ENCODE measurements at regions not wholly inside any gene's neighbourhood (a gene's known extent, or its start where the extent isn't known, plus 50 kb on each side); places are given as distances from the start of the nearest gene placed in this dataset.

- Histone ChIP-seq H3K9me3 (ENCODE audit: insufficient read depth, low read depth, low read length) (no peaks in the 10 kb centered on the region), H3K4me2 (ENCODE audit: low read length) (peak overlapping the region; percentile 19), H3K27me3 (ENCODE audit: insufficient read depth, low read length) (no peaks in the 10 kb centered on the region), H3K27ac (ENCODE audit: low read depth, low read length) (no peak overlapping the region), H3K79me2 (ENCODE audit: insufficient read depth, low read length) (no peaks in the 10 kb centered on the region), H3K4me1 (ENCODE audit: insufficient read depth, low read length) (peaks cover 6% of the 10 kb centered on the region), H3K4me3 (ENCODE audit: insufficient read depth, low read depth, low read length) (no peak overlapping the region), H2AFZ (ENCODE audit: low read depth, low read length) (no peak overlapping the region), H4K20me1 (ENCODE audit: insufficient read depth, low read length) (peaks cover 51% of the 10 kb centered on the region), H3K36me3 (ENCODE audit: insufficient read depth, low read length) (no peaks in the 10 kb centered on the region), H3K9ac (ENCODE audit: low read length) (no peak overlapping the region)
- peaks cover 2% of the 10 kb centered on the region for H3K9me3 Mint-ChIP-seq (ENCODE audit: unreplicated experiment)
- H3K27me3 Mint-ChIP-seq (ENCODE audit: low read depth, unreplicated experiment): peaks cover 48% of the 10 kb centered on the region
- no peak overlapping the region for H3K27ac Mint-ChIP-seq (ENCODE audit: unreplicated experiment)
- no peak for FAIRE-seq
- DNase-seq (ENCODE audit: low read depth): no peak
- H3K4me3 Mint-ChIP-seq (ENCODE audit: unreplicated experiment): no peak overlapping the region
- peaks cover 4% of the 10 kb centered on the region for H3K36me3 Mint-ChIP-seq (ENCODE audit: low read depth, unreplicated experiment)
- H3K4me1 Mint-ChIP-seq (ENCODE audit: low read depth, unreplicated experiment): peaks cover 6% of the 10 kb centered on the region
- TF ChIP-seq EZH2 (IDR thresholded peaks at IDR 0.05; ENCODE audit: insufficient read depth, low read length): no peak
- TF ChIP-seq, protein P1, sequence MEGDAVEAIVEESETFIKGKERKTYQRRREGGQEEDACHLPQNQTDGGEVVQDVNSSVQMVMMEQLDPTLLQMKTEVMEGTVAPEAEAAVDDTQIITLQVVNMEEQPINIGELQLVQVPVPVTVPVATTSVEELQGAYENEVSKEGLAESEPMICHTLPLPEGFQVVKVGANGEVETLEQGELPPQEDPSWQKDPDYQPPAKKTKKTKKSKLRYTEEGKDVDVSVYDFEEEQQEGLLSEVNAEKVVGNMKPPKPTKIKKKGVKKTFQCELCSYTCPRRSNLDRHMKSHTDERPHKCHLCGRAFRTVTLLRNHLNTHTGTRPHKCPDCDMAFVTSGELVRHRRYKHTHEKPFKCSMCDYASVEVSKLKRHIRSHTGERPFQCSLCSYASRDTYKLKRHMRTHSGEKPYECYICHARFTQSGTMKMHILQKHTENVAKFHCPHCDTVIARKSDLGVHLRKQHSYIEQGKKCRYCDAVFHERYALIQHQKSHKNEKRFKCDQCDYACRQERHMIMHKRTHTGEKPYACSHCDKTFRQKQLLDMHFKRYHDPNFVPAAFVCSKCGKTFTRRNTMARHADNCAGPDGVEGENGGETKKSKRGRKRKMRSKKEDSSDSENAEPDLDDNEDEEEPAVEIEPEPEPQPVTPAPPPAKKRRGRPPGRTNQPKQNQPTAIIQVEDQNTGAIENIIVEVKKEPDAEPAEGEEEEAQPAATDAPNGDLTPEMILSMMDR (IDR thresholded peaks at IDR 0.05; ENCODE audit: insufficient read depth, low read depth, low read length): no peak
These were observed 175.7 kb upstream of the GSE1 start for GRCh38 chr16:85437166-85438052.

DNA sequence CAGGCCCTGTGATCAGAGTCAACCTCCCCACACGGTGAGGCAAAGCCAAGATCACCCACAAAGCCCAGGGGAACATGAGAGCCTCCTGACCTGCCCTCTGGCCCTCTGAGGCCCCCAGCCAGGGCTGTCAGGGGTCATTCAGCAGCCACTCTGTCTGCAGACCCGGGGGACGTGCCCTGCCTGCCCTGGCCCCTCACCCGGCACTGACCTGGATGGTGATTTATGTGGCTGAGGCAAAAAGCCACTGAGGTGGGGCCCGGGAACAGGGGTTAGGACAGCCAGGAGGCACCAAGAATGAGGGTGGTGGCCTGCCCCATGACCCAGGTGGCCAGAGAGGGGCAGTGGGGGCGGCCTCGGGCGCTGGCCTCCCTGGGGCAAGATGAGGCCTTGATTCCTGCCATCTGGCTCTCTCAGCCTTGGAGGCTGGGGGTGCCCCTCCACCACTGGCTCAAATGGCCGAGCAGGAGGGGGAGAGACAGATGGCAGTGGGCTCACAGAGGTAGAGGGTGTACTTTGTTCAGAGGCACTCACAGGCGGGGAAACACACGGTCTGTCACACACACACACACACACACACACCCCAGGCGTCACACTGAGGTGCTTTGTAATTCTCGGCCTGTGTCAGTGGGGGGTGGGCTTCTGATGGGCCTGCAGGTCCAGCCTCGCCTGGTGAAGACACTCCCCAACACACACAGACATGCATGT is 174.0 kb upstream of the GSE1 start:
- Mint-ChIP-seq H3K4me1 (ENCODE audit: low read depth, unreplicated experiment) (peaks cover 6% of the 10 kb centered on the region), H3K27me3 (ENCODE audit: low read depth, unreplicated experiment) (peaks cover 46% of the 10 kb centered on the region), H3K4me3 (ENCODE audit: unreplicated experiment) (no peak overlapping the region), H3K9me3 (ENCODE audit: unreplicated experiment) (no peaks in the 10 kb centered on the region), H3K36me3 (ENCODE audit: low read depth, unreplicated experiment) (peaks cover 7% of the 10 kb centered on the region), H3K27ac (ENCODE audit: unreplicated experiment) (no peak overlapping the region)
- Histone ChIP-seq H3K4me3 (ENCODE audit: insufficient read depth, low read depth, low read length) (no peak overlapping the region), H3K27me3 (ENCODE audit: insufficient read depth, low read length) (no peaks in the 10 kb centered on the region), H3K9me3 (ENCODE audit: insufficient read depth, low read depth, low read length) (no peaks in the 10 kb centered on the region), H3K79me2 (ENCODE audit: insufficient read depth, low read length) (no peaks in the 10 kb centered on the region), H4K20me1 (ENCODE audit: insufficient read depth, low read length) (peaks cover 48% of the 10 kb centered on the region), H3K9ac (ENCODE audit: low read length) (no peak overlapping the region), H2AFZ (ENCODE audit: low read depth, low read length) (no peak overlapping the region), H3K36me3 (ENCODE audit: insufficient read depth, low read length) (no peaks in the 10 kb centered on the region), H3K4me1 (ENCODE audit: insufficient read depth, low read length) (peaks cover 6% of the 10 kb centered on the region), H3K27ac (ENCODE audit: low read depth, low read length) (no peak overlapping the region), H3K4me2 (ENCODE audit: low read length) (no peak overlapping the region)
- DNase-seq (ENCODE audit: low read depth) (no peak), FAIRE-seq (no peak)
- TF ChIP-seq, protein P1 (IDR thresholded peaks at IDR 0.05; ENCODE audit: insufficient read depth, low read depth, low read length): no peak
- no peak for TF ChIP-seq EZH2 (IDR thresholded peaks at IDR 0.05; ENCODE audit: insufficient read depth, low read length)
